SH-SY5Y (cell line): ENCODE measurements at regions not wholly inside any gene's neighbourhood (a gene's known extent, or its start where the extent isn't known, plus 50 kb on each side); places are given as distances from the start of the nearest gene placed in this dataset.

Experiments used
- GATA2 ChIP-seq: IDR thresholded peaks from 2 replicates; pipeline ENCODE4 v1.6.1; 2011; ENCODE audit warnings: mild to moderate bottlenecking, low read depth, low read length
- GATA3 ChIP-seq: IDR thresholded peaks from 2 replicates; pipeline ENCODE4 v1.6.1; 2011; ENCODE audit warnings: low read depth, mild to moderate bottlenecking, low read length, moderate library complexity

GRCh38 chr2:20531633-20532262, 84.9 kb downstream of the RHOB start:
- no peak for TF ChIP-seq GATA3
- no peak for TF ChIP-seq GATA2

GRCh38 chr2:20532634-20533437, 86.0 kb downstream of the RHOB start:
- no peak for TF ChIP-seq GATA2
- no peak for TF ChIP-seq GATA3

GRCh38 chr2:20533993-20534622, 87.2 kb downstream of the RHOB start:
- TF ChIP-seq GATA2, result no peak
- TF ChIP-seq GATA3, result no peak

GRCh38 chr2:20534913-20535801, 88.3 kb downstream of the RHOB start:
- no peak for TF ChIP-seq GATA3
- no peak for TF ChIP-seq GATA2

- no peak for TF ChIP-seq GATA2
- TF ChIP-seq GATA3, result no peak
Observed at GRCh38 chr2:20536619-20537422, 89.9 kb downstream of the RHOB start.

DNA sequence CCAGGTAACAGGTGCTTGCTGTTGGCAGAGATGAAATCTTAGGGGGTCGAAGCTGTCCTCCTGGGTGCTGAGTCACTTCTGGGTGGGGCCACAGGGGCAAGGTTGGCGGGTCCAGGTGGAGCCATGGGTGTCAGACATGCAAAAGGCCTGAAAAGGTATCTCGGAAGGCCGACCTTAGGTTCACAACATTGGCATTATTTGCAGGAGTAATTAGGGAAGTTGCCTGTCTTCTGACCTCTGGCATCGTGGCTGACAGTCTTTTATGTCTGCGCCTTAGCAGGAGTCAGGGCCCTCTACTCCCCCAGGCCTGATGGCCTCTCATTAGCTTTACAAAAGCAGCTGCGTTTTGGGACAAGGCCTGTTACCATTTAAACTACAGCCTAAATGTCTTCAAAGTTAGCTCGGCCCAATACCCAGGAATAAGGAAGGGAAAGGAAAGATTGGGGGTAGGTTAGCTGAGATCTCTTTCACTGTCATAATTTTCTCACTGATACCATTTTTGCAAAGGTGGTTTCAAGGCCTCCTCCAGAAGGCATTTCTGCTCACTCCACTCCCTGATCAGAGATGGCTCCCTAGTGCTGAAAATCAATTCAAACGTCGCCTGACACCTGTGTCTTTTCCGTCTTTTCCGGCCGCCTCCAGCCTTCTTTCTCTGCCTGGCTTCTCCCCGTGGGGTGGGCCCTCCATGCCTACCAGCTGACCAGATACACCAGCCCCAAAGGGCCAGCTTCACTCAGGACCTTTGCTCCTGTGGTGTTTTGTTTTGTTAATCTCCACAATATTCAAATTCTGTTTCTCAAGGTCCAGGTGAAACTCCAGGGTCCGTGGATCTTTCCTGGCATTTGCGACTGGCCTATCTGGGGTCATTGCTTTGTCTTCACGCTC, 90.8 kb downstream of the RHOB start:
- no peak for TF ChIP-seq GATA3
- no peak for TF ChIP-seq GATA2

DNA sequence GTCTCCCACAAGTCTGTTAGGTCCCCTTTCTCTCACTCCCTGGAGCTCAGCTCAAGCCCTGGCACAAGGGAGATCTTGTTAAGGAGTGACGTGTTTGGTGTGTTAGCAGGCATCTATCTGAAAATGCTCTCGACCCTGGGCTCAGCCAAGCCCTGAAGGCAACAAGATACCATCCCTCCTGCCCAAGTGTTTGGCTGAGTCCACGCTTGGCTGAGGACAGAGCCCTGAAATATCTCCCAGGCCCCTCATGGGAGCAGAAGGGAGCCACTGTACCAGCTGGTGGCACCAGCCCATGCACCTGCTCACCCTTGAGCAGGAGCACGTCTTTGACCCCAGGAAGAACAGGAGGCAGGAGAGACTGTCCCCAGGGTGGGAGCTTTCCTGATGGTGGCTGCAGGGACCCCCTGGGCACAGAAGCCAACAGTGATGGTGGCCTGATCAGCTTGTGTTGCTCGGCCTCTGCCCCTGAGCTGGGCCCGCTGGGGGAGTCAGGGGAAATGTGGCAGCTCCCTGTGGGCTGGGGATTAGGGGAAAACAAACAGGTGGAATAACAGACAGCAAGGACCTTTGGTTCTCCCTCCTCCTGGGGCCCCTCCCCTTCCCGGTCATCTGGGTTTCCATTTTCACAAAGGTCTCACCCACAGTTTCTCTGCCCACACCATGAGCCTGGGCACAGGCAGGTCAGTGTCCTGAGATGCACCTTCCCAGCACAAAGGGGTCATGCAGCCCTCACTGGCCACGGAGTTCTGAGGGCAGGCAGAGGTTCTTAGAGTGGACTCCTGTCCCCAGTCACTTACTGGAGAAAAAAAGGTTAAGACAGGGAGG, 91.6 kb downstream of the RHOB start:
- TF ChIP-seq GATA2, result no peak
- no peak for TF ChIP-seq GATA3

- no peak for TF ChIP-seq GATA3
- TF ChIP-seq GATA2, result no peak
Observed at GRCh38 chr2:20539133-20539719, 92.4 kb downstream of the RHOB start.

DNA sequence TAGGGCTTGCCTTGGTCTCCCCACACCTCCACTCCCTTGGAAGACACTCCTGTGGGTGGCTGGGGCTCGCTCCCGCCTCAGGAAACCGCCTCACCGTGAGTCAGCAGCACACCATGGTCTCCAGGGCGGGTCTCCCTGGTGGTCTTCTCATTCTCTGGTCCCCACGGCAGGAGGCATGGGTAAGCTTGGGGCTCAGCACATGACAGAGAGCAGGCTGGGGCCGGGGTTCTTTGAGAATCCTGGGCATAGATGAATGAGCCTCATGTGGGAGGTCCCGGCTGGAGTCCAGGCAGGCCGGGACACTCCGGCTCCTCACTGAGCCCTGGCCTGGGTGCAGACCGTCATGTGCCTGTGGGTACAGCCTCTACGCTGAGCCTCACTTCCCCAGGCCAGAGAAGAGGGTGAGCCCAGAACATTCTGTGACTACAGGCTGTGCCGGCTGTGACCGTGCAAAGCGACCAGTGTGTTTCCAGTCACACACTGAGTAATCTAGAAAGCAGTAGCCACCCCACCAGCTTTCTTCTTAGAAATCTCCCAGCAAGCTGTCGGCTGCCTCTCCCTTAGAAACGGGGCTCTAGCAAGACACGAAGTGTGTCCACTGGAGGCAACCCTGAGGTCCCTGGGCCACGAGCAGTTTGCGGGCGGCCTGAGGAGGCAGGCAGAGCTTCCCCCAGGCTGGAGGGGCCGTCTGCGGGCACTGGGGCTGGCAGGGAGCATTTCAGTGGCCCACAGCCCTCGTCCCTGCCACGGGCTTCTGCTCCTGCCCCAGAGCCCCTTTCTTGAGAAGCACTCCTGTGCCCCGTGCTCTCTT, 93.1 kb downstream of the RHOB start:
- TF ChIP-seq GATA3 (no peak), GATA2 (no peak)

DNA sequence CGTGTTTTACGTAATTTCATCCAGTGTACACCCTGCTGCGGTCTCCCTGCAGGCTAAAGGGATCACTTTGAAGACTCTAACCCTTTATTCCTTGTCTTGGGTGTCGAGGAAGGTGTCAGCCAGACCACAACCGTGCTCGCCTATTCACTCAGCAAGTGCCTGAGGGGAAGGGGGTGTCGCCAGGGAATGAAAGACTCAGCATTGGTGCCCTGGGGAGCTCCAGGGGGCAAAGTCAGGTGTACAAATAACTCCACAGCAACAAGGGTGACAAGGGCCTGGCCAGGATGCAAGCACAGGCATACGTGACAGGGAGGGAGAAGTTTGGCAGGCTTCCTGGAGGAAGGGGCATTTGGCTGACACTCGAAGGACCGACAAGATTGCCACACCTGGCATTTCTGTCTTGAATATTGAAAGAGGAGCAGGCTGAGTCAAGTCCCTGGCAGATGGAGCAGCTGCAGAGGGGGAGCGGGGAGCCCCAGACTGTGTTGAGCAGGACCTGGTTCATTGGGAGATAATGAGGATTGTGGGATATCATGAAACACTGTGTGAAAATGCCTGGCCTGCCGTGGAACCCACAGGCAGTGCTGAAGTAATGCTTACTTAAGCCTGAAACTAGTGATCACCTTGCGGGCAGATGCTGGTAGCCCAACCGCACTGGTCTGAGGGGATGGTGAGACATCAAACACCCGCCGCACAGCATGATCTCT, 93.9 kb downstream of the RHOB start:
- TF ChIP-seq GATA2 (no peak), GATA3 (no peak)
